HG03045 (cell line): ENCODE measurements at regions not wholly inside any gene's neighbourhood (a gene's known extent, or its start where the extent isn't known, plus 50 kb on each side); places are given as distances from the start of the nearest gene placed in this dataset.

Source experiments
- ATAC-seq: cut with Tn5 transposase; IDR thresholded peaks from one replicate; pipeline ENCODE4 v1.9.1; 2021; ENCODE audit warnings: mild to moderate bottlenecking, moderate library complexity; ENCODE audit not compliant: unreplicated experiment

DNA sequence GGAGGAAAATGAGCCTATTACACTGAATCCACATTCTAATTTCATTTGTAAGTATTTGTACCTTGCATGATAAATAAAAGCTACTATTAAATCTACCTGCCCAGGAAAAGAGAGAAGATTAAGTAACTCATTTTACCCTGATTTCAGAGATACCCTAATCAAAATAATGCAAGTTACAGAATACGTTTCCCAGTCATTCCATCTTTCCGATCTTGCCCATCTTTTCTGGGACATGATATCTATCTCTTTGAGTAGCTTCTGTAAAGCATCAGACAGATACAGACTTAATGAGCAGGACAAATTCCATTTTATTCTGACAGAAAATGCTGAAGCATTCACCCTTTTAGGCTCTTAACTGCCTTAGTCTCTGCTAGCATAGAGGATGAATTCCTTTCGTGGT lies 56.6 kb downstream of the SPRY2 start:
- ATAC-seq = no peak

GRCh38 chr13:80278706-80279105 lies 62.2 kb downstream of the SPRY2 start:
- no peak for ATAC-seq

DNA sequence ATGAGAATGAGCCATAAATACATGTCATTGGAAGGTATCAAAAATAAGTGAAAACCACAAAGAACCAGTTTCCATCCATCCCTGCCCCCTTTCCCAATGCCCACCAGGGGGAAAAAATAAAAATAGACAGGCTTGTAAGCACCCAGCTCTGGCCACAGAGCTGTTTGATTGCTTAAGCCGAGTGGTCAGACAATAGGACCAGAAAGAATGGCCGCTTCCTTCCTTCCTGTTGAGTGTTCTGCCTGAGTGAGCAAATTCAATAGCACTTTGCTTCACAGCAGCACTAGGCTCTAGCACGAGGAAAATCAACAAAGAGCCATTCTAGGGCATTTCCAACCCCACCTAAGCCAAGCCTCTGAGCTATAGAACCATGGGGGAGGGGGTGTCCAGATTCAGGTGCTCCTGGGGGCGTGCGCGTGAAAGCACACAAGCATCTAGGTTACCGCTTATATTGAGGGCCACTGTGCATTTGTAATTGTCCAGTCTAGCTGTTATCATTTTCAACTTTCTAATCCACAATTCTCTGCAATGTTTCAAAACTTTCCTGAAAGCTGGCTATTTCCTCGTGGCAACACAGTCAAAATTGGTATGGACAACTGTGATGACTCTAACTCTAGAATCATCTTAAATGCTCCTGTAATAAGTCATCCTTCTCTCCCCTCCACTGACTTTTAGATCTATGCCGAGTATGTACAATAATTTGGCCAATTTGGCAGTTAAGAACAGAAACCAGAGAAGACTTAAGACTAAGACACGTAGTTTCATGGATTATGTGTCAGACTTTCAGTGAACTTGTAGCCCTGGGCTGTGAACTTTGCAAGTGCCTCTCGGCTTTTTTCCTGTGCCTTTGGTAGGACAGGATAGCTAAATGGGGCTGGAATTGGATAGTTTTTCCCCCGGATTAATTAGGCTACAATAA lies 64.3 kb downstream of the SPRY2 start:
- ATAC-seq = no peak

DNA sequence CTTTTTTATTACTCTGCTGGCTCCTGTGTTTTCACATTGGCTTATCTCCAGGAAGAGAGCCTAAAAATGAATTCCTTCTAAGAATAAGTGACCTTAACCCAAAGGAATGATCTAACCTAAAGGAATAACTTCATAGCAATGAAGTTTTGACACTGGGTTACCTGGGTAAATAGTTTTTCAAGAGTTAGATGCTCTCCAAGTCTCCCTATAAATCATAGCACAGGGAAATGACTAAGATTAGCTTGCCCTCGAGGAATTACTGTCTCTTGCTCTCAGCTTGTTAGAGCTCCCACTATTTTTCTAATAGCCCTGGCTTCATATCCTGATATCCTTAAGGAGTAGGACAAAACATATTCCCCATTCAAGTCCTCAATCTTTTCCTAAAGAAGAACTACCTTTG lies 66.3 kb downstream of the SPRY2 start:
- no peak for ATAC-seq

- no peak for ATAC-seq
Observed at GRCh38 chr13:80273718-80274117, 67.2 kb downstream of the SPRY2 start.

- no peak for ATAC-seq
Observed at GRCh38 chr13:80265348-80265747, 75.6 kb downstream of the SPRY2 start.

DNA sequence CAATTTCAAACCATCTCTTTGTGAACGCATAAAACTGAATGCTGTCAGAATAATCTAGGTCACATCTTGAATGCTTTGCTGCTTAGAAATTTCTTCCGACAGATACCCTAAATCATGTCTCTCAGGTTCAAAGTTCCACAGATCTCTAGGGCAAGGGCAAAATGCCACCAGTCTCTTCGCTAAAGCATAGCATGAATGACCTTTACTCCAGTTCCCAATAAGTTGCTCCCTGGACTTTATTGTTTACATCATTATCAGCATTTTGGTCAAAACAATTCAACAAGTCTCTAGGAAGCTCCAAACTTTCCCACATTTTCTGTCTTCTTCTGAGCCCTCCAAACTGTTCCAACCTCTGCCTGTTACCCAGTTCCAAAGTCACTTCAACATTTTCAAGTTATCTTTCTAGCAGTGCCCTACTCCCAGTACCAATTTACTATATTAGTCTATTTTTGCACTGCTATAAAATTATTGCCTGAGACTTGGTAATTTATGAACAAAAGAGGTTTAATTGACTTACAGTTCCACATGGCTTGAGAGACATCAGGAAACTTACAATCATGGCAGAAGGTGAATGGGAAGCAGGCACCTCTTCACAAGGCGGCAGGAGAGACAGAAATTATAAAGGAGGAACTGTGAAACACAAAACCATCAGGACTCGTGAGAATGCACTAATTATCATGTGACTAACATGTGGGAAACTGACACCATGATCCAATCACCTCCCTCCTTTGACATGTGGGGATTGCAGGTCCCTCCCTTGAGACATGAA lies 77.0 kb downstream of the SPRY2 start:
- ATAC-seq = no peak

- no peak for ATAC-seq
Observed at GRCh38 chr13:80262051-80262695, 78.8 kb downstream of the SPRY2 start.

- ATAC-seq = no peak
Observed at GRCh38 chr13:80259159-80259558, 81.8 kb downstream of the SPRY2 start.

DNA sequence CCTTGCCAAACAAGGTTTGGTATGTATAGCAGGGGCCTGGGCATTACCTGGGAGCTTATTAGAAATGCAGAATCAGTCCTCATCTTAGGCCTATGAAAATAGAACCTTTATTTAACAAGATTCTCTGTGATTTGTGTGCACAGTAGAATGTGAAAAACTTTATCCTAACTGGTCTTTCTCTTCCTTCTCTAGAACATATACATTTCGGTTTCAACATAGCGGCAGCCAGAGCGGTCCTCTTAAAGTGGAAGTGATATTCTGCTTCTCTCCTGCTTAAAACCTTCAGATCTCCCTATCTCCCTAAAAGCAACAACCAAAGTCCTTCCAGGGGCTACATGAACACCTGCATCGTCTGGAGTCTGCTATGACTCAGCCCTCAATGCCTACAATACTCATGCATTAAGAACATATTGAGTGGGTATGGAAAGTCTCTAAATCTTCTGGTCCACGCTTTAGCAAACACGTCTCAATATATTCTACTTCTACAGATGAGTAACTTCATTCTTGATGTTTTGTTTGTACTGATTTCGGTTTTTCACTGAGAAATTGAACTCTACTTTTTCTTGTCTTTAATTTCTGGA lies 84.5 kb downstream of the SPRY2 start:
- peak; percentile 66 for ATAC-seq

DNA sequence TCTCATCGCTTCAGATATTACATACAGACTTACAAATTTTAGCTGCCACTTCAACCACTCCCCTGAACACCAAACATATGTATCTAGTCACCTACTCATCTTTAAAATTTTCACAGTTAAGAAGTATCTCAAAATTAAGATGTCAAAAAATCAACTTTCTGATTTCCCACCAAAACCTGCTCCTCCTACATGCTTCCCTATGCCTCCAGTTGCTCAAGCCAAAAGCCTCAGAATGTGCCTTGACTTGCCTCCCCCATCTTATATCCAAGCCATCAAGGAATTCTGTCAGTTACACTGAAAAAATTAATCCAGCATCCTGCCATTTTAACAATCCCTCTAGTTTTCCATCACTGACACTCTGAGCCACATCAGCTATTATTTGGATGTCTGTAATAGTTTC lies 85.0 kb downstream of the SPRY2 start:
- no peak for ATAC-seq

DNA sequence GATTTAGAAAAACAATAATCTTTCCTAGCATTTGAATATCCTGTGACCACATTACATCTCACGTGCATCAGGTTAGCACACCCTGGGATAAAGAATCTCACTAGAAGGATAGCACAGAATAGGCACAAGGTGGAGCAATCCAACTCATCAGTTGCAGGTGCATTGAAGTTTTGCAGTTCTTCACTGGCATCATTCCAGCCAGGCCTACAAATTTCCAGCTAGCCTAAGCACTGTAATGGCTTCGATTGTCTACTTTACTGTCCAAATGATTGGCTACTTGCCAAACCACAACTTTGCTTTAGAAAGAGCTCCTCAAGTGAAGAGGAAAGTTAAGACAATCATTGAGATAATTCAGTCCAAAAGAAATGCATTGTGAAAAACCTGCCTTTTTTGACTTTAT lies 89.5 kb downstream of the SPRY2 start:
- ATAC-seq = no peak

GRCh38 chr13:80250213-80250810 lies 90.6 kb downstream of the SPRY2 start:
- ATAC-seq = no peak

GRCh38 chr13:80249516-80250212 lies 91.3 kb downstream of the SPRY2 start:
- ATAC-seq = no peak

DNA sequence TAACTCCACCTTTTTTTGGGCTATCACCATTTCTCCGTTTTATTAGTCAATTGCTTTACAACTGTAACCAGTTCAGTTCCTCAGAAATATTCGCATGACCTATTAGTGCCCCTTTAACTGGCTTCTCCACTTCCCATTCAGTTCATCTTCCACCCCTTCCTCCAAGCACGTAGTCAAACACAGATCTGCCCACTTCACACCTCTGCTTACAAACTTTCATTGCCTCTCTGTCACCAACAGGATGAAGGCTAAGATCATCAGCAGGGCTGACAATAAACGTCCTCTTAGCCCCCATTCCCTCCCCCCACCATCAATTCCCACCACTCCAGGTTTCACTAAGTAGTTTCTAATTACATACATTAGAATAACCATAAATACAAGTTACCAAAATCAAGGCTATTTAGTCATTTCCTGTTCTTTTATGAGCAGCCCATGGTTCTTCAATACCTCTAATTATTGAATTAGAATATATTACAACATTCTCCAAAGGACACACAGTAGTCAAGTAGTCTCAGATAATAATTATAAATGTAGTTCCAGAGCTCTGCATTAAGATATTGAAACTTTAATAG lies 95.7 kb downstream of the SPRY2 start:
- ATAC-seq = no peak

GRCh38 chr13:80244574-80244973 lies 96.4 kb downstream of the SPRY2 start:
- no peak for ATAC-seq

- no peak for ATAC-seq
Observed at GRCh38 chr13:80242728-80243427, 98.0 kb downstream of the SPRY2 start.

- ATAC-seq = no peak
Observed at GRCh38 chr13:80239571-80240255, 101.2 kb downstream of the SPRY2 start.

GRCh38 chr13:80239116-80239515 lies 101.8 kb downstream of the SPRY2 start:
- ATAC-seq = no peak
